ENCODE measurements at regions not wholly inside any gene's neighbourhood (a gene's known extent, or its start where the extent isn't known, plus 50 kb on each side); places are given as distances from the start of the nearest gene placed in this dataset.
"Not testable (repeated sequence)": the region's sequence is repeated elsewhere in the genome, so short reads cannot be mapped to it uniquely, and the experiment has no call there.

- no peak for DNase-seq
Measured at GRCh38 chr5:18489703-18490102, 855.4 kb downstream of the TAF11L14 start.

- DNase-seq, result no peak
Measured at GRCh38 chr5:18491349-18491748, 857.1 kb downstream of the TAF11L14 start.

DNA sequence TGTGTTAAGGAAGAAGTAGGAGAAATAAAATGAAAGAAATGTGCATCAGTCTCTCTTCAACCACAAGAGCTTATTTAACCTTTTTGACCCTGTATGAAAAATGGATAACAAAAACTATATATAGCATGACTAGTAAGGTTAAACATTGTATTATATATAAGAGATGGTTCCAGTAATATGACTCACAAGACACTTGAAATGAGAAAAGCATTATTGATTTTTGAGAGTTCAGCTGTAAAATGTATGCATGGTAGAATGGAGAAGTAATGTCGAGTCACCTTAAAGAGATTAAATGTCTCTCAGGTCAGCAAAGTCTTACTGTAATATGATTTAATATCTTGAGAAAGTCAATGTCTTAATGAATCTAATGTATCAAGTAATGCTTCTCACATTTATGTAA is 860.9 kb downstream of the TAF11L14 start:
- DNase-seq, result no peak

DNA sequence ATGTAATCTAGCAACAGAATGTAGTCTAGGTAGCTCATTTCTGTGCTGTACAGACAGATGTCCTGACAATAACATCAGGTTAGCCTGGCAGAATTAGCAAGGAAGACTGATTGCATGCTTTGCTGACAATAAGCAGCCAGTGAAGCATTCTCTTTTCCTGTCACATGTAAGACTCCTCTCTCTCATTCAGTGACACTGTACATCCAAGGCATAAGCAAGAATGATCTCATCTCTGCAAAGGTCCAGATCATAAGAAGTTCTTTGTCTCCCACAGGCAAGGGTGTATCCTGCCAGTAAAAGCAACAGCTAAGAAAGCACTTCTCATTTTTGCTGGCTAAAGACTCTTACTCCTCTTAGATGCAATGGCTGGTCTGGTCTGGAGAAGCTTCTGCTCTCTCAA is 861.8 kb downstream of the TAF11L14 start:
- DNase-seq, result no peak

- no peak for DNase-seq
Measured at GRCh38 chr5:18497089-18497488, 862.8 kb downstream of the TAF11L14 start.

GRCh38 chr5:18503797-18504328 is 869.6 kb downstream of the TAF11L14 start:
- DNase-seq, result no peak

GRCh38 chr5:18507114-18507513 is 872.9 kb downstream of the TAF11L14 start:
- DNase-seq, result no peak

- DNase-seq, result no peak
Measured at GRCh38 chr5:18517641-18518380, 883.6 kb downstream of the TAF11L14 start.

DNA sequence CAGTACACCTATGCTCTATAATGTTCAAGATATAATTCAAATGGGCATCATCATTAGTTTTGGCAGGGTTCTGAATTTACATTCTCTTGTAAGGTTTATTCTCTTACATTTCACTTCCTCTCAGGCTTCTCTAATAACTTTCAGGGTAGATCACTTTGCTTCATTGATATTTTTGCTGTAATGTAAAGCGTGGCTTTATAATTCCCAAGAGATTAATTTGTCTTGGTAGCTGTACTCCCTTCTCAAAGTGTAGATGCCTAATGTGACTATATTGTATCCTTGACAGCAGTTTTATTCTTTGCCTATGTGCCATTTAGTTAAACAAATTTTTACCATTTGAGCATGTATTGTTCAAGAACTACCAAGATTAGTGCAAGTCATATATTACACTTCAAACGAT is 889.1 kb downstream of the TAF11L14 start:
- DNase-seq, result no peak

- DNase-seq, result no peak
Measured at GRCh38 chr5:18526792-18527405, 892.6 kb downstream of the TAF11L14 start.

DNA sequence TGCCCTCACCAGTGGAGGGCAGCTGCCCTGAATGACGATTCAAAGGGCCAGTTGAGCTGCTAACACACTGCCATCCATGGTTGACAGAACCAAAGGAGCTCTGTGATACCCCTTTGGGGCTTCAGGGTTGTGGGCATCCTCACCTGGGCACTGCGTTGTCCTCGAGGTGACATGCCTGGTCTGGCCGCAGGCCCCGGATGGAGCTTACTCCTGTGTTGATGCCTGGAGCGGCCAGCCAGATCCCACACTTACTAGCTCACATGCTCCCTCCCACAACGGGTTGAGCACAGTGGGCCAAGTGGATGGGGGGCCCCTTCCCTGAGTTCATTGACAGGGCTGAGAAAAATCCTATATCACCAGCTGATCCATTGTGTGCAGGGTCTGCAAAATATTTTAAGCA is 898.9 kb downstream of the TAF11L14 start:
- no peak for DNase-seq

DNA sequence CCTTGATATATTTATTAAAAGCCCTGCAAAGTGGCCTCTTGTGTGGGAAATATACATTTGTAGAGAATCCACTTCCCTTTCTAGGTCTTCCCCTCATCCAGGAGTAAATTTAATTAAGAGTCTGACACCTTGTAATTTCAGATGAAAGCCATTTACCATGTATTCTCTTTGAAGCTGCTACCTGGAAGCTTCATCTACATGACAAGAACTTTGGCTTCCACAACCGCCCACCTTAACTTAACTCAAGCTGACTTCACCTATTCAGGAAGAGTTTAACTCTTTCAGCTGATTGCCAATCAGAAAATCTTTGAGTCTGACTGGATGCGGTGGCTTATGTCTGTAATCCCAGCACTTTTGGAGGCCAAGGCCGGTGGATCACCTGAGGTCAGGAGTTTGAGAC is 899.9 kb downstream of the TAF11L14 start:
- DNase-seq, result no peak

GRCh38 chr5:18535753-18536152 is 901.5 kb downstream of the TAF11L14 start:
- DNase-seq, result not testable (repeated sequence)

- DNase-seq, result no peak
Measured at GRCh38 chr5:18544421-18544820, 910.2 kb downstream of the TAF11L14 start.

- DNase-seq, result no peak
Measured at GRCh38 chr5:18546591-18546990, 912.3 kb downstream of the TAF11L14 start.

- no peak for DNase-seq
Measured at GRCh38 chr5:18551716-18552115, 917.5 kb downstream of the TAF11L14 start.

DNA sequence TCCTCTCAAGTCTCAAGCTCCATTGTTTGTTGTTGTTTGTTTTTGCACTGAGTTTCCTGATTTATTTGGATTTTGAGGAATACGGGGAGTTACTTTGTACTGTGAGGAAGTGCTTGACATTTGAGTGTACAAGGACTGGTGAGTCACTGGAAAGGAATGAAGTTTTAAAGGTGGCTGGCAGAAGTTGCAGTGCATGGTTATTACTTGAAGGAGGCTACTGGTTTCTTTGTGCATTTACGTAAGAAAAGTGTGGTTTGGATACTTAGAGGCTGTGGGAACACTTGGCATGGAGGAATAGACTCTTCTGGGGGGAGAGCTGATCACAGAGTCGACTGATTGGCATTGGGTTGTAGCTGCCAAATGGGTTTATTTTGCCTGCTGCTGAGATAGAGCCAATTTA is 919.0 kb downstream of the TAF11L14 start:
- DNase-seq, result no peak

DNA sequence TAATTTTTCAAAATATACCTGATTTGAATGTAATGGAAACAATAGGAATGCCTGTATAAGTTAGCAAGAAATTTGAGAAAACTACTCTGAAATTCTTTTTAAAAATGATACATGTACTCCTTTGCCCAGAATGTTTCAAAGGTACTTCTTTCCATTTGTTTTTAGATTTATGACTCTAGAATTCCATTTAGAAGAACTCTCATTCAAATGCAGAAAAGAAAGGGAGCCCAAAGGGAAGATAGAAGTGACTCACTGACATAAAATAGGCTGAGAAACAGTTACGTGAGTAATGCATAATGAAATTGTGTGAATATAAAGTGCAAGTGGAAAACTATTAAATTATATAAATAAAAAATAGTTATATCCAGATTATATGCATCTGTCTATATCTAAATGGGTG is 926.3 kb downstream of the TAF11L14 start:
- DNase-seq, result no peak

GRCh38 chr5:18563853-18564252 is 929.6 kb downstream of the TAF11L14 start:
- no peak for DNase-seq

- DNase-seq, result no peak
Measured at GRCh38 chr5:18566671-18567070, 932.4 kb downstream of the TAF11L14 start.

GRCh38 chr5:18576586-18576985 is 942.3 kb downstream of the TAF11L14 start:
- DNase-seq, result no peak

- DNase-seq, result no peak
Measured at GRCh38 chr5:18601185-18601584, 966.9 kb downstream of the TAF11L14 start.

DNA sequence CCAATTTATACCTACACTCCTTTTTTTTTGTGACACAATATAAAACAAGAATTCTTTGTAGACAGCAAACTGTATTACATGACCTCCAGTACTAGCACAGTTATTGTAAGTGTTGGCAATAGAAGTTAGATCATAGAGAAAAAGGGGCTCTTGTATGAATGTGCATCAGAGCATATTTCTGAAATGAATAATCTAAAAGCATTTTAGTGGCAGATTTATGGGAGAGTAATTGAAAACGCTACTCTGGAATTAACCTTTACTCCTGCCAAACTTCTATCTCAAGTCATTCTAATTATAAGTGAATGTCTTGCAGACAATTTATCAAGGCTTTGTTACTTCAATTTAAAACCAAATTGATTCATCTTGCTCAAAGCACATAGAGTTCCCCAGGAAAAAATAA is 968.1 kb downstream of the TAF11L14 start:
- DNase-seq, result no peak

GRCh38 chr5:18605186-18605585 is 970.9 kb downstream of the TAF11L14 start:
- no peak for DNase-seq

GRCh38 chr5:18607570-18607969 is 973.3 kb downstream of the TAF11L14 start:
- no peak for DNase-seq
